Naive B cell (primary cell): ENCODE measurements at regions not wholly inside any gene's neighbourhood (a gene's known extent, or its start where the extent isn't known, plus 50 kb on each side); places are given as distances from the start of the nearest gene placed in this dataset.

ENCODE experiments used
- ATAC-seq, 2 donors: fragments of 150-1000 bp; cut with Tn5 transposase; 2 replicates each; pipeline ENCODE4 v1.10.0; 2021; ENCODE audit warnings: low read depth in 2 of 2, mild to moderate bottlenecking in 2 of 2, moderate library complexity in 2 of 2
- DNase-seq: peaks from one replicate; pipeline ENCODE4 v3.0.0; 2022
- H3K27ac Mint-ChIP-seq, 6 donors: one replicate each; pipeline ENCODE4 v1.8.0; 2020 to 2022; ENCODE audit warnings: mild to moderate bottlenecking in 6 of 6, mixed read lengths in 6 of 6, moderate library complexity in 5 of 6, inconsistent platforms in 2 of 6
- H3K27me3 Mint-ChIP-seq, 3 donors: one replicate each; pipeline ENCODE4 v1.8.0; 2021 to 2022; ENCODE audit warnings: mixed read lengths in 3 of 3, mild to moderate bottlenecking in 1 of 3
- H3K36me3 Mint-ChIP-seq, 2 donors: one replicate each; pipeline ENCODE4 v1.8.0; 2020 to 2022; ENCODE audit warnings: mixed read lengths in 2 of 2, inconsistent platforms in 1 of 2, mild to moderate bottlenecking in 1 of 2
- H3K4me1 Mint-ChIP-seq, 3 donors: one replicate each; pipeline ENCODE4 v1.8.0; 2020 to 2022; ENCODE audit warnings: mixed read lengths in 3 of 3, inconsistent platforms in 1 of 3, mild to moderate bottlenecking in 1 of 3, moderate library complexity in 1 of 3
- H3K4me3 Mint-ChIP-seq, 8 donors: one replicate each; pipeline ENCODE4 v1.8.0; 2020 to 2022; ENCODE audit warnings: mild to moderate bottlenecking in 8 of 8, mixed read lengths in 8 of 8, moderate library complexity in 8 of 8, inconsistent platforms in 2 of 8
- H3K9me3 Mint-ChIP-seq, 7 donors: one replicate each; pipeline ENCODE4 v1.8.0; 2020 to 2022; ENCODE audit warnings: mixed read lengths in 7 of 7, mild to moderate bottlenecking in 5 of 7, inconsistent platforms in 2 of 7, moderate library complexity in 1 of 7

DNA sequence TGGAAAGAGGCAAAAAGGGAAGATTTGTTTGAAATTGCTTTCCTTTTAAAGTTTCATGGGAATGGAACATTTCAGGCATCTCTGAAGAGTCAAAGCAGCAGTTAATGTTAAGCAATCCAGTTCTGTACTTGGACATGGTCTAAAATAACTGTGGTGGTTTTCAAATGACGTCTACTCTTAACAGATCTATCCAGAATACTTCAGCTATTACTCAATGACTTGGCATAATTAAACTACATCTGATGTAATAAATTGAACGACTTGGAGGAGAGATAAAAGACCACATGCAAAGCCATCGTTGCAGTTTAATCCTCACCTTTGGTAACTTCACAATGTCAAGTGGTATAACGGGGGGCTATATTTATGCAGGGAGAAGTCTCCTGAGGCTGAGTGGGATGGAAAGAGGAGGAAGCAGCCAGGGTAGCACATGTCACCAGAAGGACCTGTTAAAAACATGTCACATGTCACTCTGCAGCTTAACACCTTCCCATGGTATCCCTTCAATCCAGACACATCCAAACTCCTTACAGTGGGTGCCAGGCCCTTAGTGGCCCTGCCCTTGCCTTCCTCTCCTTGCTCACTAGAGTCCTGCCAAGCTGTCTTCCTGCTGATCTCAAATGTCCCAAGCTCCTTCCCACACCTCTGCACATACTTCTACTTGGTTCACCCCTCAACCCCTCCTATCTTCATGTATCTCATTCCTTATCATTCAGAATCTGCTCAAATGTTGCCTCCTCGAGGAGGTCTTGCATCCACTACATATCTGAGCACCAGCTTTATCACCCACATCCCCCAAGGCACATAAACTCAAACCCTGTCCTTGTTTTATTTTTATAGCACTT is 327.8 kb downstream of the SUCLA2 start:
- H3K27ac Mint-ChIP-seq: no peak overlapping the region
- H3K36me3 Mint-ChIP-seq: no peaks in the 10 kb centered on the region
- ATAC-seq (no peak), DNase-seq (no peak)
- H3K4me1 Mint-ChIP-seq: no peaks in the 10 kb centered on the region
- H3K4me3 Mint-ChIP-seq: no peak overlapping the region
- H3K9me3 Mint-ChIP-seq: peaks cover 0 to 5% (median 0%) of the 10 kb centered on the region in 7 donors
- H3K27me3 Mint-ChIP-seq: peaks cover 0 to 8% (median 6%) of the 10 kb centered on the region in 3 donors

DNA sequence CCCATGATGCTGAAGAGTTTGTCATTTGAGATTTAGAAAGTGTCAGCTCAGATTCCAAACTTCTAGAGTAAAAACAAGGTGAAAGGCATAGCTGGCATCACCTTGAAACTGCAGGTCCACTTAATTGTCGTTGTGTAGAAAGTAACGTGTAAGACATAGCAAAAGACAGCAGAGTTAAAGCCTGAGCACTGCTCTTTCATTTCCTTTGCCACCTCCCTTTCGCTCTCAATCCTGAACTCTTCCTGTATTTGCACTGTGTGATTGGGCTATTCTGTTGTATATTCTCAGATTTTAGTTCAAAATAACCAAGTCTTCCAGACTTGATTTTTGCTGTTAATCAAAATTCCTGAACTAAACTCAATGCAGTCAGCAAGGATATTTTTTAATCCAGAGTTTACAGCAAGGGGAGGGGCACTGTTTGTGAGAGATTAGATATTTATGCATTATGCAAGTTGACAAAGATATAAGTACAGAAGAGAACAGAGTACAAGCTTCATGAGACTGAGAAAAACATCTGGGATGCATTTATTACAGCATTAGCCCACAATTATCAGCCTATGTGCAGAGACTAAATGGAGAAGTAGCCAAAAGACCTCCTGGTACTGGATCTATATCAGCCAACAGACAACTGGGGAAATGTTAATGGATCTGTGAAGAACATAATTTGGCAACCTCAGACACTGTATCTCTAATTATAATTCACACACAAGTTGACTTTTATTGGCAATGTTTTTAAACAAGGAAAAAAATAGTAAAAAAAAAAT is 328.6 kb downstream of the SUCLA2 start:
- Mint-ChIP-seq H3K4me3 (no peak overlapping the region), H3K36me3 (no peaks in the 10 kb centered on the region), H3K9me3 (peaks cover 0 to 10% (median 2%) of the 10 kb centered on the region in 7 donors), H3K27me3 (peaks cover 0 to 8% (median 6%) of the 10 kb centered on the region in 3 donors), H3K4me1 (no peaks in the 10 kb centered on the region), H3K27ac (no peak overlapping the region)
- ATAC-seq (no peak), DNase-seq (no peak)

DNA sequence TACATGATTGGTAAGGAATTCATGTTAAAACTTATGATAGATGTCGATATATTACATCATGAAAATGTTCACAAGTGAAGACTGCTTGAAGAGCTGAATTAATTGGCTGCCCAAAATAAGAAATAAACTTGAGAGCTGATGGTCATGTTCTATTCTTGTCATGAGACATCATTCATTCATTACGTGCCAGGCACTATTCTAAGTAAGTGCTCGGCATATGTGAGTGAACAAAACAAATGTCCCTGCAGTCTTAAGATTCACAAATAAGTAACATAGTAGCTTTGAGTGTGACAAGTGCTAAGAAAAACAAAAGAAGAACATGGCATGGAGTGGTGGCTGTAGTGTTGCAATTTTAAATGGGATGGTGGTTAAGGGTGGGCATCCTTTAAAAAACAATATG is 329.3 kb downstream of the SUCLA2 start:
- ATAC-seq (no peak), DNase-seq (no peak)
- H3K4me1 Mint-ChIP-seq: no peaks in the 10 kb centered on the region
- H3K36me3 Mint-ChIP-seq: no peaks in the 10 kb centered on the region
- H3K27me3 Mint-ChIP-seq: peaks cover 0 to 8% (median 6%) of the 10 kb centered on the region in 3 donors
- no peak overlapping the region for H3K27ac Mint-ChIP-seq
- H3K4me3 Mint-ChIP-seq: no peak overlapping the region
- peaks cover 0 to 10% (median 2%) of the 10 kb centered on the region in 7 donors for H3K9me3 Mint-ChIP-seq

DNA sequence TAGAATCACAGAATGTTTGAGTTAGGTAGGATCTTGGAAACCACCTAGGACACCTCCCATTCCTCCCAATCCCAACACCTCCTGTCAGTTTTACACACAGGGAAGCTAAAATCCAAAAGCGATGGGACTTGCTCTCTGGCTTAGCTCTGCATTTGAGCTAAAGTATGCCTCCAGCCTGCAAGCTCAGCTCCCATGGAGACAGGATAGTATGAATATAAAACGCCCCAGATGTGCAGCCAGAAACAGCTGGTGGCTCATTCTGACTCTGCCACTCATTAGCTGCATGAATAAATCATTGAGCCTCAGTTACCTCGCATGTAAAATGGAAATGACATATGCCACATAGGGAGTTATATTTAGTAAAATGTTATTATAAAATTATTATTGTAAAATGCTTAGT is 336.0 kb downstream of the SUCLA2 start:
- no peak overlapping the region for H3K27ac Mint-ChIP-seq
- no peak overlapping the region for H3K4me3 Mint-ChIP-seq
- DNase-seq (no peak), ATAC-seq (no peak)
- no peaks in the 10 kb centered on the region for H3K27me3 Mint-ChIP-seq
- H3K36me3 Mint-ChIP-seq: no peaks in the 10 kb centered on the region
- peaks cover 0 to 9% (median 2%) of the 10 kb centered on the region in 7 donors for H3K9me3 Mint-ChIP-seq
- H3K4me1 Mint-ChIP-seq: no peaks in the 10 kb centered on the region

DNA sequence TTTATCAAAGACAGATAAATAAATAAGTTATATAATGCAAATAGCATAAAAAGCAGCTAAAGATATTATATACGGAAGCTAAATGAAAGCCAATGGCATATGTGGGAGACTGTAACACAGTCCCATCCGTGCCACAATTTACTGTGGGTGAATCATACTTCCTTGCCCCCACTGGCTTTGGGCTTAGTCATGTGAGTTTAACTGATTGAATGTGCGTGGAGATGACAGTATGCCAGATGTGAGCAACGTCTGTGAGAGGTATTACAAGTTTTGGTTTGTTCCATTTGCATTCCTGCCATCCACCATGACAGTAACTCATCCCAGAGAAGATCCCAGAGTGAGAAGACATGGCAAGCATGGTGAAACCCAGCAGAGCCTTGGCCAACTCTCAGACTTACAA is 340.0 kb downstream of the SUCLA2 start:
- H3K4me3 Mint-ChIP-seq: no peak overlapping the region
- H3K4me1 Mint-ChIP-seq: no peaks in the 10 kb centered on the region
- peaks cover 12 to 18% (median 16%) of the 10 kb centered on the region in 3 donors for H3K27me3 Mint-ChIP-seq
- H3K27ac Mint-ChIP-seq: no peak overlapping the region
- no peaks in the 10 kb centered on the region for H3K36me3 Mint-ChIP-seq
- ATAC-seq (no peak), DNase-seq (no peak)
- H3K9me3 Mint-ChIP-seq: peaks cover 0 to 14% (median 4%) of the 10 kb centered on the region in 7 donors

DNA sequence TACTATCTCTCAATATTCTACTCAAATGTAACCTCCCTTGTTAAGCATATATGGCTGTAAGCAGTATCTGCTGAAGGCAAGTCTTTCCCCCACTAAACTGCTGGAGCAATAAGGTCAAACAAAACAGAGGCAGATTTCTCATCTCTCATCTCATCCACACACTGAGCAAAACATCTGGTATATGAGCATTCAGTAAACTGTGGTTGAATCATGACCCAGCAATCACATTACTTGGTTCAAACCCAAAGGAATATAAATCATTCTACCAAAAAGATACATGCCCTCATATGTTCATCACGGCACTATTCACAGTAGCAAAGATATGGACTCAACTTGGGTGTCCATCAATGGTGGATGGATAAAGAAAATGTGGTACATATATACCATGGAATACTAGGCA is 344.4 kb downstream of the SUCLA2 start:
- Mint-ChIP-seq H3K36me3 (no peaks in the 10 kb centered on the region), H3K4me1 (no peaks in the 10 kb centered on the region), H3K4me3 (no peak overlapping the region), H3K9me3 (peaks cover 0 to 14% (median 4%) of the 10 kb centered on the region in 7 donors), H3K27me3 (peaks cover 17 to 30% (median 19%) of the 10 kb centered on the region in 3 donors), H3K27ac (no peak overlapping the region)
- ATAC-seq (no peak), DNase-seq (no peak)

DNA sequence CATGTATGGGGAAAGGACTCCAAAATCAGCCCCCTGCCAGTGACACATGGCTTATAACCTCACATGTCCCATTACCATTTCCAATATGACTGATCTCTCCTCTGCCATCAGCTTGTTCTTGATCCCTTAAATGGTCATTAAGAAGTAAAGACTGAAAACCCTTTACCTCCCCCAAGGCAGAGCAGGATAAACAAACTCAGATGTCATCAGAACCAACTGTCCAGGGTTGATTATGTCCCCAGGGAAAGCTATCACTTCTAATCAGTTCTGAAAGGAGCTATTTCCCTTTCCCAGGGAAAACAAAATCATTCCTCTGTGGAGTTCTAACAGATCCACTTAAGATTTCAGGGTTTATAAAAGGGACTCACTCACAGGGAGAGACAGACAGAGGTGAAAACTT is 350.9 kb downstream of the SUCLA2 start:
- Mint-ChIP-seq H3K36me3 (no peaks in the 10 kb centered on the region), H3K4me3 (no peak overlapping the region), H3K4me1 (no peaks in the 10 kb centered on the region), H3K27ac (no peak overlapping the region), H3K27me3 (peaks cover 5 to 22% (median 15%) of the 10 kb centered on the region in 3 donors), H3K9me3 (peaks cover 0 to 3% (median 0%) of the 10 kb centered on the region in 7 donors)
- DNase-seq: no peak
- ATAC-seq: no peak

DNA sequence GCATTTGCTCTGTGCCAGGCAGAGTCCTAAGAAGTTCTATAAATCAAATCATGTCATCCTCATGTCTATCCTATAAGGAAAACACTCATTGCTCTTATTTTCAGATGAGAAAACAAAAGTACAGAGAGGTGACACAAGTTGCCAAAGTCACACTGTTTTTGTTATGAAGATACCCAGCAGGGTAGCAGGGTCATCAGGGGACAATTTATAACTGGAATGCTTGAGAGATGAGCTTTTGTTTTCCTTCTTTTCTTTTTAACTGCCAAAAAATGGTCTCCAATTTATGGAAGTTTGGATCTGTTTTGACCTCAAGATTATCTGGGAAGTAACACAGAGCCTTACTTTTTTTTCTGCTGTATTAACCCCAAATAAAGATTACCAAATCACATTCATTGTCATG is 354.1 kb downstream of the SUCLA2 start:
- ATAC-seq (no peak), DNase-seq (no peak)
- Mint-ChIP-seq H3K9me3 (peaks cover 0 to 3% (median 0%) of the 10 kb centered on the region in 7 donors), H3K27ac (no peak overlapping the region), H3K36me3 (no peaks in the 10 kb centered on the region), H3K4me3 (no peak overlapping the region), H3K4me1 (no peaks in the 10 kb centered on the region), H3K27me3 (peaks cover 5 to 15% (median 15%) of the 10 kb centered on the region in 3 donors)

DNA sequence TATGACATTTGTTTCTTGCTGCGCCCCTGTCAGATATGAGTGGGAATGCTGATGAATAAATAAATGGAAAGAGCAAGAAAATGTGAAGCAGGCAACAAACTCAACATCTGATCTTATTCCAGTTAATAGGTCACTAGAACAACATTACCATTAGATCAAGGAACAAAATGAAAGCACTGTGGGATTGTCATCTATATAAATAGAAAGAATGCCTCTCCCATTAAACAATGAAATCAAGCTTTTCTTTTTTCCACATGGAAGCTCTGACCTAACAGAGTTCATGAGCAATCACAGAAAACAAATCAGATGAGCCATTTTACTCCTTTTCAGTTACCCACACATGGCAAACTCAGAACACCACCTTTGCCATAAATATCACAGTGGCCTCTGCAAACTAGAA is 354.8 kb downstream of the SUCLA2 start:
- no peak overlapping the region for H3K4me3 Mint-ChIP-seq
- H3K36me3 Mint-ChIP-seq: no peaks in the 10 kb centered on the region
- no peak overlapping the region for H3K27ac Mint-ChIP-seq
- H3K4me1 Mint-ChIP-seq: no peaks in the 10 kb centered on the region
- peaks cover 0 to 3% (median 0%) of the 10 kb centered on the region in 7 donors for H3K9me3 Mint-ChIP-seq
- DNase-seq: no peak
- ATAC-seq: no peak
- peaks cover 5 to 15% (median 14%) of the 10 kb centered on the region in 3 donors for H3K27me3 Mint-ChIP-seq

DNA sequence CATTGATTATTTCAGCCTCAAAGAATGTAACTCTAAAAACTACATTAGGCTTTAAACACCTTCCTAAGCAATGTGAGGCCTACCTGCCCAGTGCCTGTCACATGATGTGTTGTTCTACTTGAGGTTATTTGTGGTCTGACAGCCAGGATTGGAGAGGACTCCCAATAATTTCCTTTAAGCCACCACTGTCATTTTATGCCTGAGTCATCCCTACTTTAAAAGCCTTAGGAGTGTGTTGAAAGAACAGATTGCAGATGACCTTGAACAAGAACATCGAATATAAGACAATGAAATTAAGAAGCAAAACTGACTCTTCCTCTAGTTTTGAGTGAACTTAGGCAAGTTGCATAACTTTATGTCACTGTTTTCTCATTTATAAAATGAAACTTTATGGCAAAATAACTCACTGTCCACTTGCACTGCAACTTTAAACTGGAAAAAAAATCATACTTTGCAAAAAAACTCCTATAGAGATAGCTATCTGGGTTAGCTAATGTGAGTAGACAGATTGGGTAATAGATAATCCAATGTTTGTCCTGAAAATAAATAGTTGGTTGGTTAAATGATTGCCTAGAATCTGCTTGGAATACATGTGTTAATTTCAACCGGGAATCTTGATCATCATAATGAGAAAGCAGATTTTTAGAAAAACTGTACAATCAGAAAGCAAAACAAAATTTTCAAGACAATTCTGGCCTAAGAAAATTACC is 361.2 kb downstream of the SUCLA2 start:
- H3K4me1 Mint-ChIP-seq: no peaks in the 10 kb centered on the region
- peaks cover 0 to 9% of the 10 kb centered on the region in 2 donors for H3K36me3 Mint-ChIP-seq
- no peak overlapping the region for H3K27ac Mint-ChIP-seq
- DNase-seq (no peak), ATAC-seq (no peak)
- H3K27me3 Mint-ChIP-seq: peaks cover 0 to 10% (median 0%) of the 10 kb centered on the region in 3 donors
- H3K9me3 Mint-ChIP-seq: peaks cover 4 to 20% (median 12%) of the 10 kb centered on the region in 7 donors
- no peak overlapping the region for H3K4me3 Mint-ChIP-seq

DNA sequence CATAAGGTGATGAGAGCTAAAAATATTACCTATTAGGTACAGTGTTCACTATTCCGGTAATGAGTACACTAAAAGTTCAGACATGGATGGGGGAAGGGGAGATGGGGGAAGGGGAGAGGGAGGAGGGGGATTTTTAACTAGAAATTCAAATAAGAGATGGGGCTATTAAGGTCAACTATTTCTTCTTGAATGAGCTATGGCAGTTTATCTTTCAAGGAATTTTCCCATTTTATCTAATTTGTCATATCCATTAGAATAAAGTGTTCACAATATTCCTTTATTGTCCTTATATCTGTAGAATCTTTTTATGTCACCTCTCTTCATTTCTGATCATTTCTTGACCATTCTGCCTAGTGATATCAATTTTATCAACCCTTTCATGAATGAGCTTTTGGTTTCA is 362.4 kb downstream of the SUCLA2 start:
- Mint-ChIP-seq H3K27ac (no peak overlapping the region), H3K27me3 (peaks cover 0 to 10% (median 3%) of the 10 kb centered on the region in 3 donors), H3K9me3 (peaks cover 11 to 32% (median 17%) of the 10 kb centered on the region in 7 donors), H3K4me3 (no peak overlapping the region), H3K36me3 (peaks cover 0 to 10% of the 10 kb centered on the region in 2 donors), H3K4me1 (no peaks in the 10 kb centered on the region)
- DNase-seq (no peak), ATAC-seq (no peak)

DNA sequence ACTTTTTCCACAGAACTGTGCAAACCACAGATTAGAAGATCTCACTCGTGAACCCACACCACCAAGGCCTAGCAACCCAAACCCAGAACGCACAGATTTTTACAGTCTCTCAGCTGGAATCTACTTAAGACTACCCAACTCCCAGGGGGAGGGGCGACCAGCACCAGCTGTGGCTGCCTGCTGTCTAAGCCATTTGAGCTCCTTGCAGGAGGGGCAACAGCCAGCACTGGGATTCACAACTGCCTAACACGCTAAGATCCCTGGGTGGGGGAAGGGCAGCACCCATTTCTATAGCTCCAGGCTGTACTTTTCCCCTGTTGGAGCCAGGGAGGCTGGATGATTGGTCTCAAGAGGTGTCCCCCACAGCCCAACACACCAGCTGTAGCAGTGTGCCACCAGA is 368.8 kb downstream of the SUCLA2 start:
- no peaks in the 10 kb centered on the region for H3K4me1 Mint-ChIP-seq
- H3K27ac Mint-ChIP-seq: no peak overlapping the region
- H3K9me3 Mint-ChIP-seq: peaks cover 18 to 47% (median 20%) of the 10 kb centered on the region in 7 donors
- H3K4me3 Mint-ChIP-seq: no peak overlapping the region
- H3K27me3 Mint-ChIP-seq: peaks cover 0 to 10% (median 6%) of the 10 kb centered on the region in 3 donors
- DNase-seq: no peak
- peaks cover 0 to 10% of the 10 kb centered on the region in 2 donors for H3K36me3 Mint-ChIP-seq
- no peak for ATAC-seq

DNA sequence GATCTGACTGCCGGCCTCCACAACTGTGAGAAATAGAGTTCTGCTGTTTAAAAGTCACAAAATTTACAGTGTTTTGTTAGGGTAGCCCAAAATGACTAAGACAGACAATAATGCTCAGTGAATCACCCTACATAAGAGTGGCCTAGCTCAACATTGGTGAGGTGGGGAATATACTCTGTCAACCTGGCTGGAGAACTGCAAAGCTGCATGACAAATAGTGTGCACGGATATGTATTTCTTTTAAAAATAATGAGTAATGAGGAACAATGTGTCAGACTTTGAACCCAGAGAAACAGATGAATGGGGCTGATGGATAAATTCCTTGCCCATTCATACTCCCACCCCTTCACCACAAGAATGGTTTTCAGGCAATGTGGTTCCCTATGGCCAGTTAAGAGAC is 372.4 kb downstream of the SUCLA2 start:
- Mint-ChIP-seq H3K27ac (no peak overlapping the region), H3K4me1 (no peaks in the 10 kb centered on the region), H3K4me3 (no peak overlapping the region), H3K27me3 (peaks cover 6 to 23% (median 19%) of the 10 kb centered on the region in 3 donors), H3K9me3 (peaks cover 0 to 23% (median 7%) of the 10 kb centered on the region in 7 donors), H3K36me3 (no peaks in the 10 kb centered on the region)
- no peak for ATAC-seq
- DNase-seq: no peak
